ENCODE measurements at regions not wholly inside any gene's neighbourhood (a gene's known extent, or its start where the extent isn't known, plus 50 kb on each side); places are given as distances from the start of the nearest gene placed in this dataset.

GRCh38 chr10:2445370-2445769, 622.0 kb upstream of the PFKP start:
- no peak for DNase-seq (ENCODE audit: low read depth)

GRCh38 chr10:2439983-2440382, 627.4 kb upstream of the PFKP start:
- no peak for DNase-seq (ENCODE audit: low read depth)

- no peak for DNase-seq (ENCODE audit: low read depth)
Measured at GRCh38 chr10:2439000-2439399, 628.3 kb upstream of the PFKP start.

- no peak for DNase-seq (ENCODE audit: low read depth)
Measured at GRCh38 chr10:2438248-2438939, 629.0 kb upstream of the PFKP start.

- DNase-seq (ENCODE audit: low read depth), result no peak
Measured at GRCh38 chr10:2436933-2437332, 630.4 kb upstream of the PFKP start.

- no peak for DNase-seq (ENCODE audit: low read depth)
Measured at GRCh38 chr10:2431961-2432360, 635.4 kb upstream of the PFKP start.

- no peak for DNase-seq (ENCODE audit: low read depth)
Measured at GRCh38 chr10:2427412-2427811, 639.9 kb upstream of the PFKP start.

- DNase-seq (ENCODE audit: low read depth), result no peak
Measured at GRCh38 chr10:2425320-2425719, 642.0 kb upstream of the PFKP start.

- DNase-seq (ENCODE audit: low read depth), result no peak
Measured at GRCh38 chr10:2414562-2414961, 652.8 kb upstream of the PFKP start.

- no peak for DNase-seq (ENCODE audit: low read depth)
Measured at GRCh38 chr10:2414039-2414438, 653.3 kb upstream of the PFKP start.

- no peak for DNase-seq (ENCODE audit: low read depth)
Measured at GRCh38 chr10:2410049-2410448, 657.3 kb upstream of the PFKP start.

GRCh38 chr10:2401459-2401858, 664.1 kb upstream of the ADARB2 start:
- no peak for DNase-seq (ENCODE audit: low read depth)

- no peak for DNase-seq (ENCODE audit: low read depth)
Measured at GRCh38 chr10:2399482-2399881, 662.2 kb upstream of the ADARB2 start.

- no peak for DNase-seq (ENCODE audit: low read depth)
Measured at GRCh38 chr10:2392145-2392812, 655.0 kb upstream of the ADARB2 start.

GRCh38 chr10:2387672-2388071, 650.3 kb upstream of the ADARB2 start:
- no peak for DNase-seq (ENCODE audit: low read depth)

GRCh38 chr10:2387261-2387660, 649.9 kb upstream of the ADARB2 start:
- DNase-seq (ENCODE audit: low read depth), result no peak

- DNase-seq (ENCODE audit: low read depth), result no peak
Measured at GRCh38 chr10:2380218-2380617, 642.9 kb upstream of the ADARB2 start.

- DNase-seq (ENCODE audit: low read depth), result no peak
Measured at GRCh38 chr10:2367083-2367482, 629.8 kb upstream of the ADARB2 start.

- DNase-seq (ENCODE audit: low read depth), result no peak
Measured at GRCh38 chr10:2366264-2366931, 629.1 kb upstream of the ADARB2 start.

GRCh38 chr10:2362331-2362730, 625.0 kb upstream of the ADARB2 start:
- no peak for DNase-seq (ENCODE audit: low read depth)

GRCh38 chr10:2358586-2358985, 621.3 kb upstream of the ADARB2 start:
- DNase-seq (ENCODE audit: low read depth), result no peak

- no peak for DNase-seq (ENCODE audit: low read depth)
Measured at GRCh38 chr10:2356670-2357069, 619.3 kb upstream of the ADARB2 start.

- no peak for DNase-seq (ENCODE audit: low read depth)
Measured at GRCh38 chr10:2351566-2351965, 614.2 kb upstream of the ADARB2 start.

Data from fibroblast of the conjunctiva (primary cell).